NCI-H2227 (cell line): ENCODE measurements at regions not wholly inside any gene's neighbourhood (a gene's known extent, or its start where the extent isn't known, plus 50 kb on each side); places are given as distances from the start of the nearest gene placed in this dataset.

Experiments
- DNase-seq: peaks from one replicate; lab custom pipeline; 2025; ENCODE audit not compliant: unreplicated experiment; lab: John Stamatoyannopoulos, UW

- DNase-seq = no peak
These were observed 681.3 kb downstream of the TNS3 start for GRCh38 chr7:46900312-46901263.

GRCh38 chr7:46897381-46897780 lies 684.5 kb downstream of the TNS3 start:
- DNase-seq = no peak

- DNase-seq = no peak
These were observed 695.1 kb downstream of the TNS3 start for GRCh38 chr7:46886669-46887374.

DNA sequence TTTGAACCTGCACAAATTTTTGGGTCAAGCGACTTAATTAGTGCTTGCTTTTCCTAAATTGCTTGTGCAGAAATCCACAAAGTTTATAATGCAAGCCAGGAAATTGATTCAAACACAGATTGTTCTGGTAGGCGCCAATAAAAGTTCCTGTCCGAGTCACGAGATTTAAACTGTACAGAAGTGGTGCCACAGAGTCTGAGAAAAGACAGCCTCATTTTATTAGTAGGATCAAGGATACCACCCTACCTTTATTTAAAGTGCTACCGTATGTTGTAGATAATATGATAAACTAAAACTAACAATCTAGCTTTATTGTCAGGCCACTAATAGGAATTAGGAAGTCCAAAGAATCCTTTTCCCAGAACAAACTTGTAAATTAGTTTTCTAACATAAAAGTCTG lies 696.7 kb downstream of the TNS3 start:
- DNase-seq = no peak

DNA sequence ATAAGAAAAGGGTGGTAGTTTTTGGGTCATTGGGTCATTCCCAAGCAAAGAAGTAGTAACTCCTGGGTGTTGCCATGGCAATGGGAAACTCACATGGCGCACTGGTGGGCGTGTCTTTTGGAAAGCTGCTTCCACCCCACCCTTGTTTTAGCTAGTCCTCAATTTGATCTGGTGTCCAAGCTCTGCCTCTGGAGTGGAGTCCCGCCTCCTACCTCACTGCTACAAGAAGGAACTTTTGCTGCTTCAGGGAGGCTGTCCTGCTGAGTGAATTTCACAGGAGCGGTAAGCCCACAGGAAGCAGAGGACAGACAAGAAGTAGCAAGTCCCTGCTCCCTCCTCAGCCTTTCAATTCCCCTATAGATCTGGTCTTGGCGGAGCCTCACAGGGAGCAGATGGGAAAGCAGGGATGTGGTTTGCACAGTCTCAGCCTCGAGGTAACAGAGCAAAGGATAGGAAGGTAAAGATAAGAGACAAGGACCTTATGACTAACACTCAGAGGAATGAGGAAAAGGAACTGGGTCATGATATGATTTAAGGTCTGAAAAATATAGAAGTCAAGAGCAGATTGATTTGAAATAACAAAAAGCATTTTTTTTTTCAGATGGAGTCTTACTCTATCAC lies 700.3 kb downstream of the TNS3 start:
- no peak for DNase-seq

- DNase-seq = no peak
These were observed 701.3 kb downstream of the TNS3 start for GRCh38 chr7:46880508-46881196.

- DNase-seq = no peak
These were observed 702.1 kb downstream of the TNS3 start for GRCh38 chr7:46879783-46880182.

GRCh38 chr7:46871516-46871915 lies 710.4 kb downstream of the TNS3 start:
- no peak for DNase-seq

GRCh38 chr7:46864716-46865115 lies 717.2 kb downstream of the TNS3 start:
- DNase-seq = no peak

DNA sequence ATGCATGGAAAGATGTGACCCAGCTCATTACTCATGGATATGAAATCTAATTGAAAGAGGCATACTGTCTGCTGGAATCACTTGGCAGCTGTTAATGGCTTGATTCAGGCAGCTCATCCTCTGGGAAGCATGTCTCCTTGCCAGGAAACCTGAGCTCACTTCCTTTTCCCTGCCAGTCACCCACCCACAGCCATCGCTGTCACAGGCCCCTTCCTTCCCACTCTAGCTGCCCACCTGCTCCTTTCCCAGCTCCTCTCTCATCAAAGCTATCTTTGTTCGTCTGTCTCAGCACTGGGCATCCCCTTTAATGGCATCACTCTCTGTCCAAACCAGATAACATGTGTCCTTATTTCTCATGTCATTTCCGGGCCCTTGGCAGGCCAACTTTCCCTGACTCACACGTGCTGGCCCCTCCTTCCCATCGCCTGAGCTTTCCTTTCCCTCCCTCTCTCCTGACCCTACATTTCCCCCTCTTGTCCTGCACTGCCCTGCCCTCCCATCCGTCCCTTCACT lies 721.9 kb downstream of the TNS3 start:
- DNase-seq = no peak

DNA sequence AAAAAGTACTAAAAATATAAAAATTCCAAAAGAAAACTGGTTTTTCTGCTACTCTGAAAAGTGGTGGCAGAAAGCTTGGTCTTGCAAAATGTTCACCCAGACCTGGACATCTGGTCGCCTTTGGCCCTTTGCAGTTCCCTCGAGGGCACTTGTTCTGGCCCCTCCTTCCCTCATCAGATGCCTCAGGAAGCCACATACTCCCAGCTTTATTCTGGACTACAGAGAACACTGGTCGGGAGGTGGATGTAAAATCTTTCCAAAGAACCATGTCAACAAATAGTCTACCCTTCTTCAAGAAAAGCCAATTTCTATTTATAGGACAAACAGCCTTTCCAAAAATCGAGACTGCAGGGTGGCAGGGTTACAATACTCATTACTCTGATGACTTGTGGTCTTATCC lies 726.1 kb downstream of the TNS3 start:
- DNase-seq = no peak

DNA sequence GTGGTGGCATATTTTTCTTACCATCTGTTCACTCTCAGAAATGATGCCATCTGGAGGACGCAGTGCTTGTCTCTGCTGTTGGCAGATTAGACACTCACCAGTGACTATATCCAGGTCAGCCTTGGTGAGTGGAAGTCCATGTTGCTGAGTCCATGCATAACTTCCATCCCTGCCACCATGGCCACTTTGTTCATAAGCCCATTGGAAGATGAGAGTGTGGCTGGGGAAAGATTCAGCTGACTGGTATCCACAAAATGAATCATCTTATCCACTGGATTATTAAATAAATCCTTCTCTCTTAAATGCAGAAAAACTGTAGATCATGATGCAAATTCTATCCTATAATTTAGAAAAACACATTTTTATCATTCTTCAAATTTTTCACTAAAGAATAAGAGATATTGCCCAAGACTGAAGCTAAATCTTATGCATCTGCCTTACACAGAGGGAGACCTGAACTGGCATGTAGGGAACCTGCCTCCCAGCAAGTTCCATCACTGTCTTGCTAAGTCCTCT lies 726.9 kb downstream of the TNS3 start:
- DNase-seq = no peak

DNA sequence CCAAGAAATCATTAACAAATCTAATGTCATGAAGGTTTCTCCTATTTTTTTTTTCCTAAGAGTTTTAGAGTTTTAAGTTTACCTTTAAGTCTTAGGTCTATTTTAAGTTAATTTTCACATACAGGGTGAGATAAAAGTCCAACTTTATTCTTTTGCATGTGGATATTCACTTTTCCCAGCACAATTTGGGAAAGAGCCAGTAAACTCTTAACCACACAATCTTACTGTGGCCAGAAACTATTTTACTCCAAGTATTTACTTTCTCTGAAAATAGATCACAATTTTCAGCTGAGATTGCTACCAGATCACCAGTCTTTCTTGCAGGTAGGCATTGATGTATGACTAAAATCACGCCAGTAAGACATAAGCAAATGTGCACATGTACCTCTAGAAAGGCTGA lies 728.5 kb downstream of the TNS3 start:
- DNase-seq = no peak

GRCh38 chr7:46852795-46853194 lies 729.1 kb downstream of the TNS3 start:
- no peak for DNase-seq

GRCh38 chr7:46850563-46851330 lies 731.2 kb downstream of the TNS3 start:
- no peak for DNase-seq

DNA sequence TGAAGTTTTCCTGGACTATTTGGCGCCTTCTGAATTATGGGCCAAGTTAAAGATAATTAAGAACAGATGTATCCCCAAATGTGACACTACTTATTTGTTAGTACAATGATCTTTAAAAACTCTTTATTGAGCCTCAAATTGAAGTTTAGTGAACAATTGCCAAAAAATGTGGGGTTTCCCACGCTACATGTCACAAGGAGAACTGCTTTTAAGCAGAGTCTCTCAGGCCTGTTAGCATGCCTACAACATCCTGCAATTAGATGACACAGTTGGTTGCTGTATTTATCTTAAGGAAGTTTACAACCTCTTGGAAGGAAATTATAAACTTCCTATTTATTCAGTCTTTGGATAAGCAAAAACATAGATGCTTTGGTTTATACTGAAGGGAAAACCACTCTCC lies 733.0 kb downstream of the TNS3 start:
- DNase-seq = no peak

DNA sequence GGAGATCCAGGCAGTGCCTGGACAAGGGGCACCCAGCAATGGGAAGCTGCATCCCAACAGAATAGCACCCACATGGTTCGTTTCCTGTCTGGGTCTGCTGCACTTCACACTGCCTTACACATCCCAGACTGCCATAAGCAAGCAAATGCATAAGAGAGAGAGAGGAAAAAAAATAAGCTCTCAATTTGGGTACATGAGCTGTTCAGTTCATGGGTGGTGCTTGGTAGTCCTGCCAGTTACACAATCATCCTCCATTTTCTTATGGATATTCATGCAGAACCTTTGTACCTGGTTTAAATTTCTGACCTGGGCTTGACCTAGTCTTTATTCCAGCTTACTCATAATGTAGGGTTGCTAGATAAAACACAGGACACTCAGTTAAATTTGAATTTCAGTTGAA lies 733.6 kb downstream of the TNS3 start:
- no peak for DNase-seq

DNA sequence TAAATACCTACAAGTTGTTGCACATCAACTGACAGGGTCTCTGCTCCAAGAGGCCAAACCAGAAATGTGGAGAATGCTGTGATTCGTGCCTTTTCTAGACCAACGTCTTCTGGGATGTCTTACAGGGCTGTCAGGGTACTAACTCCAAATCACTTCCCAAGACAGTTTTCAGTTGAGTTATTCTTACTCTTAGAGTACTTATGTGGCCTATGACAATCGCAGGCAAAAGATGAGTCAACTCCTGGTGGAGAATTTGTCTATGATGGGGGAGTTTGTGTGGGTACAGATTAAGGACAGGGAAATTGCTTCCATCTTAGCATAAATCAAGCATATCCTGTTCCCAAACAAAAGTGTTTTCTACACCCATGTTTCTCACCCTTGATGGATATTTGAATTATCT lies 734.8 kb downstream of the TNS3 start:
- DNase-seq = no peak

DNA sequence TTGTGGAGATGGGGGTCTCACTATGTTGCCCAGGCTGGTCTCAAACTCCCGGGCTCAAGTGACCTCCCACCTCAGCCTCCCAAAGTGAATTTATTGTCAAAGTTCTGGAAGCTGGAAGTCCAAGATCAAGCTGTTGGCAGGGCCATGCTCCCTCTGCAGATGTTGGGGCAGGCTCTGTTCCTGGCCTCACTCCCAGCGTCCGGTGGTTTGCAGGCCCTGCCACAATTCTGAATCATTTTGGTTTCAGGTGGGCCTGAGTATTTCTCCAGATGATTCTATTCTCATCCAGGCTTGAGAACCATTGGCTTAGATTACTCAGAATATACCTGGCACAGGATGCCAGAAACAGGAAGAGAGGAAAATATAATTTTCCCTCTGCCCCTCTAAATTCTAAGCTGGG lies 737.4 kb downstream of the TNS3 start:
- no peak for DNase-seq

DNA sequence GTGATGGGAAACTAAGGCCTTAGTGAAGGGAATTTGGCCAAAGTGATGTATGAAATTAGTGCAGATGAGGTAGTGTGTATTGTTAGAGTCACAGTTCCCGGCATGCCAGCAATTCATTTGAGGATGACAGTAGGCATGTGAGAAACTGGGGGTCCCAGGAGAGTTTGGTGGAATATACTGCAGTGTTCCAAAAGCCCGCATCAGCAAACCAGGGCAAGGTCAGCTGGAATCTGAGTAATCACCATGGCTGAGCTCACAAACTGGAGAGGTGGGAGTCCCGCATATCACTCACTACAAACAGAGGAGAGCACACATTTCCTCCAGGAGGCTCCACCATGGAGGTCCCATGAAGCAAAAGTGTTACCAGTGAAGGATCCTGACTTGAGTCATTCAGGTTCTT lies 740.7 kb downstream of the TNS3 start:
- no peak for DNase-seq
